ENCODE measurements at regions not wholly inside any gene's neighbourhood (a gene's known extent, or its start where the extent isn't known, plus 50 kb on each side); places are given as distances from the start of the nearest gene placed in this dataset.

- no peak overlapping the region for H3K4me3 ChIP-seq (ENCODE audit: control insufficient read depth in 2 of 3, extremely low read depth in 1 of 3, insufficient read depth in 2 of 3, low read depth in 1 of 3, low read length in 3 of 3)
- H3K27ac ChIP-seq (ENCODE audit: control insufficient read depth, insufficient read depth, low read length) = no peak overlapping the region
- TF ChIP-seq CTCF (optimal IDR thresholded peaks at IDR 0.05 in 1 of 3, IDR thresholded peaks at IDR 0.05 in 1 of 3, conservative IDR thresholded peaks at IDR 0.05 in 1 of 3; ENCODE audit: extremely low read depth in 1 of 3, insufficient read depth in 2 of 3, low read length in 3 of 3) (no peak), EZH2 (IDR thresholded peaks at IDR 0.05; ENCODE audit: low read length) (no peak)
- H3K79me2 ChIP-seq (ENCODE audit: control insufficient read depth, insufficient read depth, low read length) = no peaks in the 10 kb centered on the region
- H3K9me1 ChIP-seq (ENCODE audit: control insufficient read depth, extremely low read depth, insufficient read depth, low read length) = no peaks in the 10 kb centered on the region
- no peak overlapping the region for H2AFZ ChIP-seq (ENCODE audit: control insufficient read depth, low read length)
- H3K9ac ChIP-seq (ENCODE audit: control insufficient read depth, extremely low read depth, insufficient read depth, low read length) = no peak overlapping the region
- FAIRE-seq = no peak
- H3K4me1 ChIP-seq (ENCODE audit: control insufficient read depth, extremely low read depth, insufficient read depth, low read length) = no peaks in the 10 kb centered on the region
- H3K27me3 ChIP-seq (ENCODE audit: control insufficient read depth, extremely low read depth, insufficient read depth, low read length) = no peaks in the 10 kb centered on the region
- no peaks in the 10 kb centered on the region for H4K20me1 ChIP-seq (ENCODE audit: control insufficient read depth, extremely low read depth, insufficient read depth, low read length)
- no peaks in the 10 kb centered on the region for H3K36me3 ChIP-seq (ENCODE audit: control insufficient read depth in 2 of 2, extremely low read depth in 1 of 2, insufficient read depth in 2 of 2, low read length in 2 of 2)
- dilution Hi-C loops (cut with MboI; ENCODE audit: extremely low pct_ligation_motif_present, low sequenced_read_pairs) = no loop called here
- no peaks in the 10 kb centered on the region for H3K9me3 ChIP-seq (ENCODE audit: control insufficient read depth, low read depth, low read length)
- no peak overlapping the region for H3K4me2 ChIP-seq (ENCODE audit: control insufficient read depth, extremely low read depth, insufficient read depth, low read depth, low read length)
- DNase-seq (ENCODE audit: low read depth, low spot score) = no peak
Observed at GRCh38 chr3:102672305-102672704, 237.5 kb downstream of the ZPLD1 start.

DNA sequence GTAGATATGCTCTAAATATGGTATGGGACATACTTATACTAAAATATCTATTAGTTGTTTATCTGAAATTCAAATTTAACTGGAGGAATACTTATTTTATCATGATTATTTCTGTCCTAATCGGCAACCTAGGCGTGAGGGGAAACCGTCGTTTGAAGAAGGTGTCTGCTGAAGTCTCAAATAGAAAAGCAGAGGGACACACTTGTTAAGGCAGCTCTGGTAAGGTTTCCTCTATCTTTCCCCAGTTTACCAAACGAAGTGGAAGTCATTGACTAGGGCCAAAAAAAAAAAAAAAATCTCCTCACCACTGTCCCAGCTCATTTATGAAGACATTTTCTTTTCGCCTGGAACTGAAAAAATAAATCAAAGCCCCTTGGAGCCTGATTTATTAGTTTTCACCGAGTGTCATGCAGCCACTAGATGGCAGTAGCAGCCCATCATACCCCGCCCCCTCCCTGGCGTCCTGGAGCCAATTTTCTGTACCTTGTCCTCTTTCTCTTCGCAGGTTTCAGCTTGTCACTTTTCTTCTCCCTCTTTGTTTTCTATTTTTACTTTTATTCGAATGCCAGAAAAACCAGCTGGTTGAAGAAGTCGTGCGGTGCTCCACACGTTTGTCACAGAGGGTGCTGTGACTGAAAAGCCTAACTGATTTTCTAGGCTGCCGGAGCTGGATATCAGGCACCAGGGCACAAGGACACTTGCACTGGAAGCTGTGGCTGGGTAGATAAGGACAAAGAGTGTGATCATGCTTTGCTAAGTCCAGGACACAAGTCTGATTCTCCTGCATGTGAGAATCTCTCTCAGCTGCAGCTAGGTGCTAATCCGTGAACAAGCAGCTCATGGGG is 238.7 kb downstream of the ZPLD1 start:
- TF ChIP-seq CTCF (optimal IDR thresholded peaks at IDR 0.05 in 1 of 3, IDR thresholded peaks at IDR 0.05 in 1 of 3, conservative IDR thresholded peaks at IDR 0.05 in 1 of 3; ENCODE audit: extremely low read depth in 1 of 3, insufficient read depth in 2 of 3, low read length in 3 of 3) (peak; percentile 81 to 90 (median 86)), EZH2 (IDR thresholded peaks at IDR 0.05; ENCODE audit: low read length) (no peak)
- H3K27me3 ChIP-seq (ENCODE audit: control insufficient read depth, extremely low read depth, insufficient read depth, low read length) = no peaks in the 10 kb centered on the region
- H3K4me1 ChIP-seq (ENCODE audit: control insufficient read depth, extremely low read depth, insufficient read depth, low read length) = no peaks in the 10 kb centered on the region
- H3K9me3 ChIP-seq (ENCODE audit: control insufficient read depth, low read depth, low read length) = no peaks in the 10 kb centered on the region
- FAIRE-seq = peak; percentile 34
- DNase-seq (ENCODE audit: low read depth, low spot score) = no peak
- no peaks in the 10 kb centered on the region for H4K20me1 ChIP-seq (ENCODE audit: control insufficient read depth, extremely low read depth, insufficient read depth, low read length)
- peak overlapping the region; percentile 70 for H3K4me2 ChIP-seq (ENCODE audit: control insufficient read depth, extremely low read depth, insufficient read depth, low read depth, low read length)
- no peak overlapping the region for H3K9ac ChIP-seq (ENCODE audit: control insufficient read depth, extremely low read depth, insufficient read depth, low read length)
- H3K4me3 ChIP-seq (ENCODE audit: control insufficient read depth in 2 of 3, extremely low read depth in 1 of 3, insufficient read depth in 2 of 3, low read depth in 1 of 3, low read length in 3 of 3) = peak overlapping the region in 2 of 3 experiments; percentile 1 to 18
- no peak overlapping the region for H2AFZ ChIP-seq (ENCODE audit: control insufficient read depth, low read length)
- dilution Hi-C loops (cut with MboI; ENCODE audit: extremely low pct_ligation_motif_present, low sequenced_read_pairs) = no loop called here
- no peaks in the 10 kb centered on the region for H3K9me1 ChIP-seq (ENCODE audit: control insufficient read depth, extremely low read depth, insufficient read depth, low read length)
- H3K36me3 ChIP-seq (ENCODE audit: control insufficient read depth in 2 of 2, extremely low read depth in 1 of 2, insufficient read depth in 2 of 2, low read length in 2 of 2) = no peaks in the 10 kb centered on the region
- no peak overlapping the region for H3K27ac ChIP-seq (ENCODE audit: control insufficient read depth, insufficient read depth, low read length)
- no peaks in the 10 kb centered on the region for H3K79me2 ChIP-seq (ENCODE audit: control insufficient read depth, insufficient read depth, low read length)
